HepG2 (cell line): ENCODE measurements at regions not wholly inside any gene's neighbourhood (a gene's known extent, or its start where the extent isn't known, plus 50 kb on each side); places are given as distances from the start of the nearest gene placed in this dataset.

Experiments used
- ATAC-seq: fragments of 200-7000 bp; cut with Tn5 transposase; 3 replicates; pipeline ENCODE4 v1.9.1; 2020; ENCODE audit warnings: mild to moderate bottlenecking, moderate library complexity
- BruUV-seq: library from RNA; stranded (reverse); fragments of 400-500 nt; replicated peaks from 2 replicates; lab custom pipeline; 2021; lab: Mats Ljungman, UMichigan
- CTCF ChIA-PET: fragments of 300-600 bp; formaldehyde crosslinking; extraction: SDS; loops from one replicate; lab custom pipeline; 2021; ENCODE audit warnings: low total read pairs, inconsistent platforms, low intra/inter-chr PET ratio; lab: Yijun Ruan, JAX
- POLR2A ChIA-PET: fragments of 350-600 bp; sonication (Branson Sonifier 250); formaldehyde crosslinking; loops from one replicate; lab custom pipeline; 2020; ENCODE audit warnings: antibody characterized with exemption, inconsistent platforms; lab: Yijun Ruan, JAX
- DNase-seq: peaks from one replicate; pipeline ENCODE4 v3.0.0-alpha.2; 2015; ENCODE audit warnings: low spot score
- FAIRE-seq: peaks from 3 replicates; lab custom pipeline; 2011; peaks lifted over from hg19 to GRCh38; lab: Jason Lieb, UNC
- H2AFZ ChIP-seq: one replicate; pipeline ENCODE4 v1.6.1; 2011; ENCODE audit warnings: low read length, inconsistent platforms
- H3K27ac ChIP-seq: fragments of 300-600 bp; 3 replicates; pipeline ENCODE4 v1.8.0; 2011; ENCODE audit warnings: mixed run types, mild to moderate bottlenecking, mixed read lengths, low read length, inconsistent platforms; ENCODE audit not compliant: insufficient read depth; ENCODE audit errors: extremely low read length
- H3K27me3 ChIP-seq, 2 experiments: fragments of 200-600 bp in 1 of 2; 2 replicates in 1 of 2; 3 replicates in 1 of 2; pipeline versions ENCODE4 v1.6.0 to v1.8.0; 2011; ENCODE audit warnings: low read length in 2 of 2, mild to moderate bottlenecking in 2 of 2, moderate library complexity in 2 of 2, inconsistent platforms in 1 of 2; ENCODE audit not compliant: insufficient read depth in 2 of 2, control insufficient read depth in 1 of 2
- H3K36me3 ChIP-seq, 2 experiments: fragments of 200-600 bp in 1 of 2; replicated peaks in 1 of 2; 2 replicates in 1 of 2; 3 replicates in 1 of 2; pipeline versions ENCODE4 v1.5.1 to v1.8.0; 2011; ENCODE audit warnings: low read length in 2 of 2, inconsistent platforms in 1 of 2; ENCODE audit not compliant: insufficient read depth in 2 of 2, control insufficient read depth in 1 of 2
- H3K4me1 ChIP-seq: 2 replicates; pipeline ENCODE4 v1.5.1; 2012; ENCODE audit warnings: low read length, inconsistent platforms; ENCODE audit not compliant: insufficient read depth
- H3K4me2 ChIP-seq: 2 replicates; pipeline ENCODE4 v1.6.0; 2011; ENCODE audit warnings: low read depth, low read length, inconsistent platforms
- H3K4me3 ChIP-seq, 3 experiments: fragments of 200-600 bp in 1 of 3; sonication (generic), shearing (Covaris generic) in 1 of 3; replicated peaks in 1 of 3; 2 replicates each; pipeline ENCODE4 v1.5.1; 2011 to 2016; ENCODE audit warnings: low read length in 3 of 3, inconsistent platforms in 2 of 3, low read depth in 2 of 3, mild to moderate bottlenecking in 2 of 3, control low read depth in 1 of 3, mixed read lengths in 1 of 3; ENCODE audit not compliant: insufficient read depth in 1 of 3
- H3K79me2 ChIP-seq: one replicate; pipeline ENCODE4 v1.6.1; 2011; ENCODE audit warnings: low read length, inconsistent platforms; ENCODE audit not compliant: insufficient read depth
- H3K9ac ChIP-seq: 2 replicates; pipeline ENCODE4 v1.6.0; 2011; ENCODE audit warnings: mild to moderate bottlenecking, low read depth, low read length, inconsistent platforms; ENCODE audit not compliant: insufficient read depth
- H3K9me3 ChIP-seq: 2 replicates; pipeline ENCODE4 v1.5.1; 2012; ENCODE audit warnings: mild to moderate bottlenecking, low read length
- H4K20me1 ChIP-seq: 2 replicates; pipeline ENCODE4 v1.6.0; 2011; ENCODE audit warnings: inconsistent platforms, mild to moderate bottlenecking, low read length, moderate library complexity; ENCODE audit not compliant: insufficient read depth
- HMGXB3 ChIP-seq: sonication (generic); formaldehyde crosslinking; IDR thresholded peaks from 2 replicates; pipeline ENCODE4 v1.4.0; 2020; ENCODE audit warnings: missing genetic modification reagents, borderline replicate concordance
- KDM5B ChIP-seq: sonication (generic); formaldehyde crosslinking; IDR thresholded peaks from 2 replicates; pipeline ENCODE4 v1.4.0; 2020; ENCODE audit warnings: missing genetic modification reagents, mild to moderate bottlenecking, borderline replicate concordance
- MIER3 ChIP-seq: IDR thresholded peaks from 2 replicates; pipeline ENCODE4 v1.6.1; 2016; ENCODE audit warnings: missing compliant biosample characterization, borderline replicate concordance
- NFATC3 ChIP-seq: sonication (generic); formaldehyde crosslinking; IDR thresholded peaks from 2 replicates; pipeline ENCODE4 v1.5.1; 2020; ENCODE audit warnings: mild to moderate bottlenecking, missing genetic modification reagents
- SRSF1 ChIP-seq: fragments of 200-400 bp; formaldehyde crosslinking; optimal IDR thresholded peaks from 2 replicates; pipeline ENCODE3; 2017; ENCODE audit warnings: mild to moderate bottlenecking, low read depth, low read length, moderate library complexity
- ZMYM4 ChIP-seq: sonication (generic); formaldehyde crosslinking; IDR thresholded peaks from 2 replicates; pipeline ENCODE4 v1.8.1; 2023; ENCODE audit warnings: mild to moderate bottlenecking, missing genetic modification reagents
- ZNF383 ChIP-seq: sonication (generic); formaldehyde crosslinking; IDR thresholded peaks from 2 replicates; pipeline ENCODE4 v1.4.0; 2020; ENCODE audit warnings: missing genetic modification reagents, mild to moderate bottlenecking, borderline replicate concordance
- ZNF772 ChIP-seq: sonication (generic); formaldehyde crosslinking; IDR thresholded peaks from 2 replicates; pipeline ENCODE4 v1.5.0; 2020; ENCODE audit warnings: mild to moderate bottlenecking, missing genetic modification reagents
- ZNF775 ChIP-seq: sonication (generic); formaldehyde crosslinking; IDR thresholded peaks from 2 replicates; pipeline ENCODE4 v1.4.0; 2020; ENCODE audit warnings: missing genetic modification reagents, mild to moderate bottlenecking, moderate library complexity, borderline replicate concordance
- ZNF878 ChIP-seq: sonication (generic); formaldehyde crosslinking; IDR thresholded peaks from 2 replicates; pipeline ENCODE4 v1.8.1; 2023; ENCODE audit warnings: mild to moderate bottlenecking, missing genetic modification reagents, moderate library complexity
- WGBS: methylation state at CpG from one replicate; pipeline ENCODE4 v1.1.6; 2017; ENCODE audit warnings: low lambda C conversion rate; 5-methylcytosine and 5-hydroxymethylcytosine counted together
- in situ Hi-C: cut with HindIII; loops from 2 replicates; pipeline ENCODE4 v1.10.0; 2017; ENCODE audit warnings: low pct_unique_long_range_greater_than_20kb; ENCODE audit not compliant: extremely low pct_ligation_motif_present
- intact Hi-C: fragments of 100-400 bp; cut with micrococcal nuclease; formaldehyde crosslinking; loops from one replicate; pipeline ENCODE4 v1.10.0; 2022; ENCODE audit not compliant: unreplicated experiment

GRCh38 chr10:14397066-14397465 is 66.3 kb upstream of the FRMD4A start:
- POLR2A ChIA-PET, result no interaction called here

More at GRCh38 chr10:14397066-14397465, 66.3 kb upstream of the FRMD4A start:
- CTCF ChIA-PET, result no interaction called here
- no peaks in the 10 kb centered on the region for H4K20me1 ChIP-seq
- DNase-seq, result no peak
- no peak for FAIRE-seq
- BruUV-seq, result no TSS peak
- H3K9ac ChIP-seq, result no peak overlapping the region
- H3K9me3 ChIP-seq, result no peaks in the 10 kb centered on the region
- in situ Hi-C loops, result no loop called here
- H3K79me2 ChIP-seq, result no peaks in the 10 kb centered on the region
- H3K36me3 ChIP-seq, result no peaks in the 10 kb centered on the region
- no peaks in the 10 kb centered on the region; a peak in 1 of 5 replicates for H3K27me3 ChIP-seq
- no peak for TF ChIP-seq NFATC3 (CRISPR knock-in tag)
- no peak for TF ChIP-seq KDM5B (CRISPR knock-in tag)
- no peak for TF ChIP-seq HMGXB3
- no peak for TF ChIP-seq ZNF775 (CRISPR knock-in tag)
- TF ChIP-seq ZNF772 (CRISPR knock-in tag), result no peak
- TF ChIP-seq SRSF1, result no peak
- TF ChIP-seq ZNF383 (CRISPR knock-in tag), result no peak
- no peak for TF ChIP-seq ZNF878 (CRISPR knock-in tag)
- TF ChIP-seq ZMYM4 (CRISPR knock-in tag), result no peak
- TF ChIP-seq MIER3 (CRISPR knock-in tag), result no peak
- intact Hi-C loops, result no loop called here
- H3K4me1 ChIP-seq, result no peaks in the 10 kb centered on the region
- no peak overlapping the region for H3K4me3 ChIP-seq
- no peak overlapping the region for H3K4me2 ChIP-seq
- no peak for ATAC-seq
- no peak overlapping the region for H2AFZ ChIP-seq
- WGBS, result 46% methylated on average over 9 of the region's 9 CpGs
- H3K27ac ChIP-seq, result no peak overlapping the region
